Small intestine (tissue), 7 donors: ENCODE measurements at regions not wholly inside any gene's neighbourhood (a gene's known extent, or its start where the extent isn't known, plus 50 kb on each side); places are given as distances from the start of the nearest gene placed in this dataset.

Experiments
- DNase-seq, 2 donors: peaks; one replicate each; pipeline versions ENCODE4 v3.0.0 to v3.0.0-alpha.2; 2013
- FAIRE-seq: peaks from 2 replicates; lab custom pipeline; 2012; peaks lifted over from hg19 to GRCh38; lab: Jason Lieb, UNC
- H3K27ac ChIP-seq, 3 donors: one replicate each; pipeline ENCODE4 v1.5.1; 2013; ENCODE audit warnings: low read length in 2 of 3, mild to moderate bottlenecking in 2 of 3, control low read depth in 1 of 3, inconsistent platforms in 1 of 3, low read depth in 1 of 3, moderate library complexity in 1 of 3
- H3K27me3 ChIP-seq, 3 donors: one replicate each; pipeline ENCODE4 v1.6.1; 2013; ENCODE audit warnings: low read length in 3 of 3, inconsistent platforms in 1 of 3; ENCODE audit not compliant: control insufficient read depth in 3 of 3, insufficient read depth in 3 of 3
- H3K36me3 ChIP-seq, 3 donors: one replicate each; pipeline ENCODE4 v1.6.1; 2013; ENCODE audit warnings: low read length in 3 of 3, inconsistent platforms in 1 of 3, low read depth in 1 of 3, mild to moderate bottlenecking in 1 of 3, moderate library complexity in 1 of 3; ENCODE audit not compliant: control insufficient read depth in 3 of 3, insufficient read depth in 2 of 3
- H3K4me1 ChIP-seq, 3 donors: one replicate each; pipeline ENCODE4 v1.6.1; 2013; ENCODE audit warnings: low read length in 2 of 3, inconsistent platforms in 1 of 3, low read depth in 1 of 3, mild to moderate bottlenecking in 1 of 3, moderate library complexity in 1 of 3; ENCODE audit not compliant: control insufficient read depth in 3 of 3, insufficient read depth in 2 of 3
- H3K4me3 ChIP-seq, 3 donors: one replicate each; pipeline ENCODE4 v1.5.1; 2013; ENCODE audit warnings: low read length in 3 of 3, control low read depth in 1 of 3, inconsistent platforms in 1 of 3, low read depth in 1 of 3, mild to moderate bottlenecking in 1 of 3, moderate library complexity in 1 of 3
- H3K9me3 ChIP-seq, 2 donors: one replicate each; pipeline ENCODE4 v1.6.1; 2013; ENCODE audit warnings: low read depth in 1 of 2, low read length in 1 of 2; ENCODE audit not compliant: control insufficient read depth in 2 of 2, insufficient read depth in 1 of 2
- WGBS, 3 donors: extraction: QIAGEN DNeasy Blood & Tissue Kit; methylation state at CpG; one replicate each; pipeline ENCODE4 v1.1.7; 2013; 5-methylcytosine and 5-hydroxymethylcytosine counted together
- donor health status: healthy with polysubstance abuse.
- donor health status: control.
- donor health status: control.
- donor health status: Bipolar disorder and iron deficiency.
- donor health status: healthy.

- no peak for FAIRE-seq
- 74 to 93% (median 84%) methylated on average over 2 of the region's 2 CpGs for WGBS, 3 donors
- Histone ChIP-seq H3K27ac (no peak overlapping the region), H3K27me3 (no peaks in the 10 kb centered on the region), H3K4me3 (no peak overlapping the region), H3K9me3 (no peaks in the 10 kb centered on the region), H3K4me1 (no peaks in the 10 kb centered on the region), H3K36me3 (no peaks in the 10 kb centered on the region)
- no peak for DNase-seq
Observed at GRCh38 chr3:31305340-31305739, 227.4 kb upstream of the STT3B start.

- Histone ChIP-seq H3K9me3 (no peaks in the 10 kb centered on the region), H3K4me1 (no peaks in the 10 kb centered on the region), H3K27ac (no peak overlapping the region), H3K4me3 (no peak overlapping the region), H3K36me3 (no peaks in the 10 kb centered on the region), H3K27me3 (no peaks in the 10 kb centered on the region)
- 75 to 85% (median 83%) methylated on average over 1 of the region's 1 CpG for WGBS, 3 donors
- DNase-seq (no peak), FAIRE-seq (no peak)
Observed at GRCh38 chr3:31307131-31307785, 225.5 kb upstream of the STT3B start.

GRCh38 chr3:31311559-31311958 is 221.2 kb upstream of the STT3B start:
- Histone ChIP-seq H3K36me3 (no peaks in the 10 kb centered on the region), H3K27me3 (peaks cover 0 to 2% (median 0%) of the 10 kb centered on the region in 3 donors), H3K4me3 (no peak overlapping the region), H3K4me1 (no peaks in the 10 kb centered on the region), H3K27ac (no peak overlapping the region), H3K9me3 (peaks cover 0 to 8% of the 10 kb centered on the region in 2 donors)
- WGBS, 3 donors, result 82 to 91% (median 88%) methylated on average over 3 of the region's 3 CpGs
- DNase-seq, result no peak
- no peak for FAIRE-seq

GRCh38 chr3:31312400-31312799 is 220.3 kb upstream of the STT3B start:
- H3K36me3 ChIP-seq, result no peaks in the 10 kb centered on the region
- H3K27ac ChIP-seq, result no peak overlapping the region
- peaks cover 0 to 8% of the 10 kb centered on the region in 2 donors for H3K9me3 ChIP-seq
- no peaks in the 10 kb centered on the region for H3K4me1 ChIP-seq
- FAIRE-seq (no peak), DNase-seq (no peak)
- peaks cover 0 to 2% (median 0%) of the 10 kb centered on the region in 3 donors for H3K27me3 ChIP-seq
- 50 to 66% (median 62%) methylated on average over 2 of the region's 2 CpGs for WGBS, 3 donors
- no peak overlapping the region for H3K4me3 ChIP-seq

- Histone ChIP-seq H3K27ac (no peak overlapping the region), H3K36me3 (no peaks in the 10 kb centered on the region), H3K27me3 (peaks cover 0 to 2% (median 0%) of the 10 kb centered on the region in 3 donors), H3K4me3 (no peak overlapping the region), H3K4me1 (no peaks in the 10 kb centered on the region), H3K9me3 (peaks cover 0 to 8% of the 10 kb centered on the region in 2 donors)
- FAIRE-seq (no peak), DNase-seq (no peak)
- WGBS, 3 donors, result 79 to 92% (median 86%) methylated on average over 2 of the region's 2 CpGs
Observed at GRCh38 chr3:31314258-31314657, 218.5 kb upstream of the STT3B start.

GRCh38 chr3:31319332-31319731 is 213.4 kb upstream of the STT3B start:
- whole genome bisulfite sequencing, 3 donors, result 75 to 86% (median 78%) methylated on average over 2 of the region's 2 CpGs
- no peak overlapping the region for H3K27ac ChIP-seq
- FAIRE-seq, result no peak
- no peak for DNase-seq
- no peaks in the 10 kb centered on the region for H3K27me3 ChIP-seq
- H3K4me3 ChIP-seq, result no peak overlapping the region
- no peaks in the 10 kb centered on the region for H3K4me1 ChIP-seq
- H3K36me3 ChIP-seq, result no peaks in the 10 kb centered on the region
- peaks cover 0 to 8% of the 10 kb centered on the region in 2 donors for H3K9me3 ChIP-seq

- no peak overlapping the region for H3K4me3 ChIP-seq
- 19 to 33% (median 28%) methylated on average over 1 of the region's 1 CpG for WGBS, 3 donors
- H3K9me3 ChIP-seq, result peaks cover 0 to 2% of the 10 kb centered on the region in 2 donors
- H3K27ac ChIP-seq, result no peak overlapping the region
- H3K4me1 ChIP-seq, result no peaks in the 10 kb centered on the region
- no peaks in the 10 kb centered on the region for H3K36me3 ChIP-seq
- DNase-seq, result no peak
- FAIRE-seq, result no peak
- H3K27me3 ChIP-seq, result no peaks in the 10 kb centered on the region
Observed at GRCh38 chr3:31321620-31322019, 211.1 kb upstream of the STT3B start.

- DNase-seq, result no peak
Observed at GRCh38 chr3:31322460-31322859, 210.3 kb upstream of the STT3B start.

More at GRCh38 chr3:31322460-31322859, 210.3 kb upstream of the STT3B start:
- Histone ChIP-seq H3K4me1 (no peaks in the 10 kb centered on the region), H3K4me3 (no peak overlapping the region), H3K9me3 (peaks cover 0 to 10% of the 10 kb centered on the region in 2 donors), H3K27me3 (no peaks in the 10 kb centered on the region), H3K36me3 (no peaks in the 10 kb centered on the region), H3K27ac (no peak overlapping the region)
- WGBS, 3 donors, result 66 to 83% (median 83%) methylated on average over 4 of the region's 4 CpGs
- no peak for FAIRE-seq
